Osteoblast (primary cell): ENCODE measurements at regions not wholly inside any gene's neighbourhood (a gene's known extent, or its start where the extent isn't known, plus 50 kb on each side); places are given as distances from the start of the nearest gene placed in this dataset.
A peak's percentile ranks its signal among the peaks of the same experiment; 100 is the strongest.

Experiments
- DNase-seq: peaks from one replicate; pipeline ENCODE4 v3.0.0; 2011; ENCODE audit warnings: low spot score, mixed read lengths; ENCODE audit not compliant: insufficient read length; ENCODE audit errors: missing footprints
- H2AFZ ChIP-seq: 2 replicates; pipeline ENCODE4 v1.6.0; 2011; ENCODE audit warnings: mild to moderate bottlenecking, low read length
- H3K27ac ChIP-seq: 2 replicates; pipeline ENCODE4 v1.5.1; 2011; ENCODE audit warnings: mild to moderate bottlenecking, low read depth, low read length, moderate library complexity
- H3K27me3 ChIP-seq: 2 replicates; pipeline ENCODE4 v1.6.0; 2012; ENCODE audit warnings: mild to moderate bottlenecking, control low read depth, inconsistent platforms, low read length, moderate library complexity; ENCODE audit not compliant: insufficient read depth
- H3K36me3 ChIP-seq: 2 replicates; pipeline ENCODE4 v1.5.1; 2011; ENCODE audit warnings: mild to moderate bottlenecking, low read length, control low read depth, moderate library complexity; ENCODE audit not compliant: insufficient read depth
- H3K4me1 ChIP-seq: 2 replicates; pipeline ENCODE4 v1.5.1; 2011; ENCODE audit warnings: mild to moderate bottlenecking, low read length, control low read depth, moderate library complexity; ENCODE audit not compliant: insufficient read depth
- H3K4me2 ChIP-seq: 2 replicates; pipeline ENCODE4 v1.6.0; 2011; ENCODE audit warnings: mild to moderate bottlenecking, low read length; ENCODE audit not compliant: insufficient read depth
- H3K4me3 ChIP-seq: fragments of 200-600 bp; sonication (generic); 3 replicates; pipeline ENCODE4 v1.5.1; 2012; ENCODE audit warnings: mild to moderate bottlenecking, low read length, inconsistent platforms; ENCODE audit not compliant: insufficient read depth
- H3K79me2 ChIP-seq: 2 replicates; pipeline ENCODE4 v1.6.0; 2012; ENCODE audit warnings: mild to moderate bottlenecking, low read length, control low read depth, inconsistent platforms; ENCODE audit not compliant: insufficient read depth
- H3K9me3 ChIP-seq: 2 replicates; pipeline ENCODE4 v1.5.1; 2011; ENCODE audit warnings: low read depth, low read length, control low read depth
- H4K20me1 ChIP-seq: 2 replicates; pipeline ENCODE4 v1.6.0; 2012; ENCODE audit warnings: mild to moderate bottlenecking, low read length, control low read depth; ENCODE audit not compliant: insufficient read depth
- TF ChIP-seq, protein P1 (sequence below): IDR thresholded peaks from 2 replicates; pipeline ENCODE4 v1.5.1; 2011; ENCODE audit warnings: mild to moderate bottlenecking, low read depth, low read length, moderate library complexity; ENCODE audit errors: extremely low read depth

DNA sequence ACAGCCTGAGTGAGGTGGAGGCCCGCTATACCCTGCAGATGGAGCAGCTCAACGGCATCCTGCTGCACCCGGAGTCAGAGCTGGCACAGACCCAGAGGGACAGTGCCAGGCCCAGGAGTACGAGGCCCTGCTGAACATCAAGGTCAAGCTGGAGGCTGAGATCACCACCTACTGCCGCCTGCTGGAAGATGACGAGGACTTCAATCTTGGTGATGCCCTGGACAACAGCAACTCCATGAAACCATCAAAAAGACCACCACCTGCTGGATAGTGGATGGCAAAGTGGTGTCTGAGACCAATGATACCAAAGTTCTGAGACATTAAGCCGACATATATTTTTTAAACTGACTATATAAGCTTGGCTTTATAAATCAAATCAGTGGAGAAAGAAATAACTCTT lies 73.3 kb upstream of the HHIP start:
- H4K20me1 ChIP-seq: no peaks in the 10 kb centered on the region
- no peak overlapping the region for H2AFZ ChIP-seq
- no peaks in the 10 kb centered on the region for H3K79me2 ChIP-seq
- H3K27ac ChIP-seq: no peak overlapping the region
- no peaks in the 10 kb centered on the region for H3K36me3 ChIP-seq
- DNase-seq: no peak
- no peaks in the 10 kb centered on the region for H3K9me3 ChIP-seq
- H3K27me3 ChIP-seq: no peaks in the 10 kb centered on the region
- H3K4me2 ChIP-seq: no peak overlapping the region
- TF ChIP-seq, protein P1, sequence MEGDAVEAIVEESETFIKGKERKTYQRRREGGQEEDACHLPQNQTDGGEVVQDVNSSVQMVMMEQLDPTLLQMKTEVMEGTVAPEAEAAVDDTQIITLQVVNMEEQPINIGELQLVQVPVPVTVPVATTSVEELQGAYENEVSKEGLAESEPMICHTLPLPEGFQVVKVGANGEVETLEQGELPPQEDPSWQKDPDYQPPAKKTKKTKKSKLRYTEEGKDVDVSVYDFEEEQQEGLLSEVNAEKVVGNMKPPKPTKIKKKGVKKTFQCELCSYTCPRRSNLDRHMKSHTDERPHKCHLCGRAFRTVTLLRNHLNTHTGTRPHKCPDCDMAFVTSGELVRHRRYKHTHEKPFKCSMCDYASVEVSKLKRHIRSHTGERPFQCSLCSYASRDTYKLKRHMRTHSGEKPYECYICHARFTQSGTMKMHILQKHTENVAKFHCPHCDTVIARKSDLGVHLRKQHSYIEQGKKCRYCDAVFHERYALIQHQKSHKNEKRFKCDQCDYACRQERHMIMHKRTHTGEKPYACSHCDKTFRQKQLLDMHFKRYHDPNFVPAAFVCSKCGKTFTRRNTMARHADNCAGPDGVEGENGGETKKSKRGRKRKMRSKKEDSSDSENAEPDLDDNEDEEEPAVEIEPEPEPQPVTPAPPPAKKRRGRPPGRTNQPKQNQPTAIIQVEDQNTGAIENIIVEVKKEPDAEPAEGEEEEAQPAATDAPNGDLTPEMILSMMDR: no peak
- no peak overlapping the region for H3K4me3 ChIP-seq
- H3K4me1 ChIP-seq: no peaks in the 10 kb centered on the region

DNA sequence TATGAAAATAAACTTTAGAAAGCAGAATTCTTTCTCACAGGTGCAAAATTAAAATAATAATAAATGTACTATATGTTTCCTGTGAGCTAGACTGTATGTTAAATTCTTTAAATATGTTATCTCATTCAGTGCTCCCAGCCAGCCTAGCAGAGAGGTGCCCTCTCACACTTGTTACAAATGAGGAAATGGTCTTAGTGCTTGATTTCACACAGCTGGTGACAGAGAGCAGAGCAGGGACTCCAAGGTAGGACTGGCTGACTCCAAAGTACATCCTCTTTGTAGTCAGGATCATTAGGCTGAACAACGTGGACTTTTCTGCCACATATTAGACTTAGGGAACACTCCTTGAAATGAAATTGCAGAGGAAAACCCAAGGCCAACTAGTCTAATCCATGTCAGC lies 72.0 kb upstream of the HHIP start:
- no peaks in the 10 kb centered on the region for H3K27me3 ChIP-seq
- peaks cover 8% of the 10 kb centered on the region for H3K4me1 ChIP-seq
- no peaks in the 10 kb centered on the region for H3K36me3 ChIP-seq
- H3K4me3 ChIP-seq: no peak overlapping the region
- no peak overlapping the region for H3K27ac ChIP-seq
- no peak overlapping the region for H2AFZ ChIP-seq
- no peaks in the 10 kb centered on the region for H3K79me2 ChIP-seq
- DNase-seq: no peak
- TF ChIP-seq, protein P1: no peak
- H4K20me1 ChIP-seq: no peaks in the 10 kb centered on the region
- no peaks in the 10 kb centered on the region for H3K9me3 ChIP-seq
- no peak overlapping the region for H3K4me2 ChIP-seq

DNA sequence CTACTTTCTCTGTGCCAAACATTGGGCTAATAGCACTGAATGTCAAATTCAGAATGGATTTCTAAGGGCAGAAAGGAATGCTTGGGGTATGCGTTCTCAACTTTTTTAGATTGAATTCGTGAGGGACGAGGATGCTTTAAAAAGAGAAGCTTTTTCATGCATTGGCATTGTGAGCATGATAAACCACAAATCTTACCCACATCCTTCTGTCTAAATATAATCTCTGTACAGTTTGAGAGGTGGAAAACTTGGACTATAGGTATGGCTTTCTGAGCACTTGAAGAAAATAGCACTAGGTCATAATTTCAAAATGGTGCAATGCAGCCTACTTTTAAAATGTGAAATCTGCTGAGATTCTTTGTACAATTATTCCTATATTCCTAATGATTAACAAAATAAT lies 71.4 kb upstream of the HHIP start:
- H3K27me3 ChIP-seq: no peaks in the 10 kb centered on the region
- no peaks in the 10 kb centered on the region for H3K36me3 ChIP-seq
- H3K27ac ChIP-seq: no peak overlapping the region
- DNase-seq: no peak
- H3K4me2 ChIP-seq: no peak overlapping the region
- no peak overlapping the region for H2AFZ ChIP-seq
- no peak overlapping the region for H3K4me3 ChIP-seq
- H4K20me1 ChIP-seq: no peaks in the 10 kb centered on the region
- peaks cover 12% of the 10 kb centered on the region for H3K4me1 ChIP-seq
- TF ChIP-seq, protein P1: no peak
- H3K79me2 ChIP-seq: no peaks in the 10 kb centered on the region
- no peaks in the 10 kb centered on the region for H3K9me3 ChIP-seq

DNA sequence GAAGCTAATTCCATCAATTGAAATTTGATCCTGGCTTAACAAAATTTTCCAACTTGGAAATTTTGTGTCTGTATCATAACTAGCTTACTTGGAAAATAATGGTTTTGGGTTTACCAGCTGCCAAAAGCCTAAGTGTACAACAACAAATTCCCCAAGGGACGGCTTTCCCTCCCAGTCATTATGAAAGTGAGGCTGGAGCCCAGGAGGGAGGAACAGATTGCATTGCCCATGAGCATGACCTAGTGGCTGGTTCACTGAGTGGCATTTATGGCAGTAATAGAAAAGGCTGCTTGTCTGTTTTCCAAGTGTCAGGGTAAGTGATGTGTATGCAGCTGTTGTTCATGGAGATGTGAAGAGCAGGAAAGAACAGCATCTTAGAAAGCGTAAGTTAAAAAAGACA lies 70.8 kb upstream of the HHIP start:
- TF ChIP-seq, protein P1: peak; percentile 51
- no peaks in the 10 kb centered on the region for H4K20me1 ChIP-seq
- no peak overlapping the region for H3K4me2 ChIP-seq
- H3K36me3 ChIP-seq: no peaks in the 10 kb centered on the region
- H3K9me3 ChIP-seq: no peaks in the 10 kb centered on the region
- peak; percentile 54 for DNase-seq
- H3K4me1 ChIP-seq: peaks cover 14% of the 10 kb centered on the region
- H3K79me2 ChIP-seq: no peaks in the 10 kb centered on the region
- H3K4me3 ChIP-seq: no peak overlapping the region
- H3K27ac ChIP-seq: no peak overlapping the region
- no peaks in the 10 kb centered on the region for H3K27me3 ChIP-seq
- H2AFZ ChIP-seq: no peak overlapping the region
